Fibroblast of skin of scalp (primary cell): ENCODE measurements at regions not wholly inside any gene's neighbourhood (a gene's known extent, or its start where the extent isn't known, plus 50 kb on each side); places are given as distances from the start of the nearest gene placed in this dataset.
A peak's percentile ranks its signal among the peaks of the same experiment; 100 is the strongest.
"Not testable (repeated sequence)": the region's sequence is repeated elsewhere in the genome, so short reads cannot be mapped to it uniquely, and the experiment has no call there.

ENCODE experiments used
- DNase-seq: peaks from one replicate; pipeline ENCODE4 v3.0.0-alpha.2; 2013

- DNase-seq = no peak
Observed at GRCh38 chr16:65608455-65608854, 486.6 kb upstream of the CDH11 start.

- no peak for DNase-seq
Observed at GRCh38 chr16:65604771-65605170, 482.9 kb upstream of the CDH11 start.

- DNase-seq = peak; percentile 74
Observed at GRCh38 chr16:65601781-65602180, 479.9 kb upstream of the CDH11 start.

- peak; percentile 33 for DNase-seq
Observed at GRCh38 chr16:65600629-65601028, 478.8 kb upstream of the CDH11 start.

GRCh38 chr16:65600046-65600445 is 478.2 kb upstream of the CDH11 start:
- no peak for DNase-seq

GRCh38 chr16:65598621-65599020 is 476.8 kb upstream of the CDH11 start:
- no peak for DNase-seq

GRCh38 chr16:65583498-65583897 is 461.6 kb upstream of the CDH11 start:
- DNase-seq = no peak

GRCh38 chr16:65579050-65579449 is 457.2 kb upstream of the CDH11 start:
- peak; percentile 44 for DNase-seq

- DNase-seq = no peak
Observed at GRCh38 chr16:65576631-65577030, 454.8 kb upstream of the CDH11 start.

- no peak for DNase-seq
Observed at GRCh38 chr16:65576139-65576538, 454.3 kb upstream of the CDH11 start.

GRCh38 chr16:65574326-65574966 is 452.6 kb upstream of the CDH11 start:
- no peak for DNase-seq

GRCh38 chr16:65572156-65572555 is 450.3 kb upstream of the CDH11 start:
- peak; percentile 91 for DNase-seq

GRCh38 chr16:65570261-65570660 is 448.4 kb upstream of the CDH11 start:
- peak; percentile 25 for DNase-seq

GRCh38 chr16:65559846-65560245 is 438.0 kb upstream of the CDH11 start:
- no peak for DNase-seq

GRCh38 chr16:65549689-65550088 is 427.8 kb upstream of the CDH11 start:
- DNase-seq = not testable (repeated sequence)

- peak; percentile 53 for DNase-seq
Observed at GRCh38 chr16:65548470-65548869, 426.6 kb upstream of the CDH11 start.

- DNase-seq = peak; percentile 99
Observed at GRCh38 chr16:65547772-65548446, 426.0 kb upstream of the CDH11 start.

- peak; percentile 85 for DNase-seq
Observed at GRCh38 chr16:65546353-65546791, 424.5 kb upstream of the CDH11 start.

- no peak for DNase-seq
Observed at GRCh38 chr16:65545413-65545956, 423.6 kb upstream of the CDH11 start.

GRCh38 chr16:65543781-65544740 is 422.2 kb upstream of the CDH11 start:
- DNase-seq = no peak

- no peak for DNase-seq
Observed at GRCh38 chr16:65541646-65542045, 419.8 kb upstream of the CDH11 start.

GRCh38 chr16:65540901-65541300 is 419.0 kb upstream of the CDH11 start:
- DNase-seq = no peak

- DNase-seq = no peak
Observed at GRCh38 chr16:65538976-65539375, 417.1 kb upstream of the CDH11 start.
